ENCODE measurements at regions not wholly inside any gene's neighbourhood (a gene's known extent, or its start where the extent isn't known, plus 50 kb on each side); places are given as distances from the start of the nearest gene placed in this dataset.

DNA sequence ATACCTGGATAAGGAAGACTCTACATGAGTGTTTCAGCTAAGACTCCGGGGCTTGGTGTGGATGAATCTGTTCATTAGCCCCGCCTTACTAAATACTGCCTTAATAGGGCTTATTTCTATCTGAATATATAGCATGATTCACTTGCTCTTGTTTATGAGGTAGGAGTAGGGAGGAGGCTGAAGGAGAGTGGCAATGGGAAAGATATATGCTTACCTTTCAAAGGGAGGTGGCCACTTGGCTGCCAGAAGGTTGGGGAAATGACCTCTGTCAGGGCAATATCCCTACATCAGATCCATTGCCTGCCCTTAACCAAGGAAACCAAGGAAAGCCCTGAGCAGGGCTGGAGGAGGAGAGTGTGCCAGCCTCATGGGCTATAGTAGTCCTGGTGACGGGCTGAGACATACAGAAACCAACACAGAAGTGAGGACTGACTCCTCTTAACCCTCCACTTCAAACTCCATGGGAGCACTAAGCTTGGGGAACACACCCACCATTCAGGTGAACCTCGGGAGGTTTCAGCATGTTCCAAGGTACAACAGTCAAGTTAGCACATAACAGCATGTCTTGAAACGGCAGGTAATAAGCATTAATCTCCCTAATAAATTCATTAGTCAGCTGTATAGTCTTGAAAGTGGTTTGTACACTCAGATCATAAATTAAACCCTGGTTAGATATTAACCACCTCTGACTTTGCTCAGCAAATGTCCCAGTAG lies 80.1 kb downstream of the EOMES start:
- ChIA-PET POLR2A (interaction anchor here (0.7 kb wide), 1 partner anchor 207 kb away, joined by 5 read pairs; no protein-coding TSS in a partner anchor), CTCF (interaction anchor here (0.6 to 1.5 kb wide), 2 partner anchors 10 to 174 kb away, joined by 3 to 4 read pairs; no protein-coding TSS in a partner anchor)
- TF ChIP-seq ZBTB1 (tag by site-specific recombination; IDR thresholded peaks at IDR 0.05) (no peak), ZXDB (tag by site-specific recombination; IDR thresholded peaks at IDR 0.05) (no peak), KLF8 (tag by site-specific recombination; IDR thresholded peaks at IDR 0.05) (no peak), ZNF704 (tag by site-specific recombination; IDR thresholded peaks at IDR 0.05) (no peak), ZBTB21 (tag by site-specific recombination; IDR thresholded peaks at IDR 0.05) (no peak), KLF10 (tag by site-specific recombination; IDR thresholded peaks at IDR 0.05) (no peak), ZNF785 (tag by site-specific recombination; IDR thresholded peaks at IDR 0.05) (no peak), ZNF335 (tag by site-specific recombination; conservative IDR thresholded peaks at IDR 0.05) (no peak), ZNF510 (tag by site-specific recombination; IDR thresholded peaks at IDR 0.05; ENCODE audit: insufficient replicate concordance) (no peak)
- Histone ChIP-seq H3K27ac (ENCODE audit: extremely low read depth, low read depth, low read length) (no peak overlapping the region), H3K9me3 (ENCODE audit: control insufficient read depth, insufficient read depth, low read depth, low read length) (no peaks in the 10 kb centered on the region), H3K4me1 (ENCODE audit: control insufficient read depth, insufficient read depth, low read length) (no peaks in the 10 kb centered on the region), H3K36me3 (ENCODE audit: control insufficient read depth in 2 of 2, insufficient read depth in 1 of 2, low read length in 2 of 2) (no peaks in the 10 kb centered on the region), H3K4me3 (ENCODE audit: low read depth, low read length) (no peak overlapping the region)

- no peak overlapping the region for H3K27ac ChIP-seq (ENCODE audit: extremely low read depth, low read depth, low read length)
- no peak overlapping the region for H3K4me3 ChIP-seq (ENCODE audit: low read depth, low read length)
- H3K36me3 ChIP-seq (ENCODE audit: control insufficient read depth in 2 of 2, insufficient read depth in 1 of 2, low read length in 2 of 2), result no peaks in the 10 kb centered on the region
- ChIA-PET POLR2A (interaction anchor here (0.7 kb wide), 1 partner anchor 206 kb away, joined by 5 read pairs; no protein-coding TSS in a partner anchor), CTCF (interaction anchor here (0.6 to 0.7 kb wide), 2 partner anchors 174 to 284 kb away, joined by 4 to 5 read pairs; no protein-coding TSS in a partner anchor)
- H3K4me1 ChIP-seq (ENCODE audit: control insufficient read depth, insufficient read depth, low read length), result no peaks in the 10 kb centered on the region
- TF ChIP-seq ZNF24 (tag by site-specific recombination; IDR thresholded peaks at IDR 0.05) (no peak), KLF16 (tag by site-specific recombination; IDR thresholded peaks at IDR 0.05) (no peak), ZNF311 (tag by site-specific recombination; IDR thresholded peaks at IDR 0.05; ENCODE audit: borderline replicate concordance) (no peak), ZNF416 (tag by site-specific recombination; IDR thresholded peaks at IDR 0.05) (no peak), PRDM1 (tag by site-specific recombination; IDR thresholded peaks at IDR 0.05) (no peak), ZNF510 (tag by site-specific recombination; IDR thresholded peaks at IDR 0.05; ENCODE audit: insufficient replicate concordance) (no peak), ZNF791 (tag by site-specific recombination; IDR thresholded peaks at IDR 0.05) (no peak), ZNF624 (tag by site-specific recombination; IDR thresholded peaks at IDR 0.05) (no peak), ZNF324 (tag by site-specific recombination; IDR thresholded peaks at IDR 0.05) (no peak)
- TF ChIP-seq, protein P1, sequence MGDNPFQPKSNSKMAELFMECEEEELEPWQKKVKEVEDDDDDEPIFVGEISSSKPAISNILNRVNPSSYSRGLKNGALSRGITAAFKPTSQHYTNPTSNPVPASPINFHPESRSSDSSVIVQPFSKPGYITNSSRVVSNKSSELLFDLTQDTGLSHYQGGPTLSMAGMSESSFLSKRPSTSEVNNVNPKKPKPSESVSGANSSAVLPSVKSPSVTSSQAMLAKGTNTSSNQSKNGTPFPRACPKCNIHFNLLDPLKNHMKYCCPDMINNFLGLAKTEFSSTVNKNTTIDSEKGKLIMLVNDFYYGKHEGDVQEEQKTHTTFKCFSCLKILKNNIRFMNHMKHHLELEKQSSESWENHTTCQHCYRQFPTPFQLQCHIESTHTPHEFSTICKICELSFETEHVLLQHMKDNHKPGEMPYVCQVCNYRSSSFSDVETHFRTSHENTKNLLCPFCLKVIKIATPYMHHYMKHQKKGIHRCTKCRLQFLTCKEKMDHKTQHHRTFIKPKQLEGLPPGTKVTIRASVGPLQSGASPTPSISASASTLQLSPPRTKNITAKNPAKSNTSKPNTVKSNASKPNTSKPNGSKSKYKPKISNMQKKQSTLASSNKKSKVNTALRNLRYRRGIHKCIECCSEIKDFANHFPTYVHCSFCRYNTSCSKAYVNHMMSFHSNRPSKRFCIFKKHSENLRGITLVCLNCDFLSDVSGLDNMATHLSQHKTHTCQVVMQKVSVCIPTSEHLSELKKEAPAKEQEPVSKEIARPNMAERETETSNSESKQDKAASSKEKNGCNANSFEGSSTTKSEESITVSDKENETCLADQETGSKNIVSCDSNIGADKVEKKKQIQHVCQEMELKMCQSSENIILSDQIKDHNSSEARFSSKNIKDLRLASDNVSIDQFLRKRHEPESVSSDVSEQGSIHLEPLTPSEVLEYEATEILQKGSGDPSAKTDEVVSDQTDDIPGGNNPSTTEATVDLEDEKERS (tag by site-specific recombination; IDR thresholded peaks at IDR 0.05), result no peak
- no peaks in the 10 kb centered on the region for H3K9me3 ChIP-seq (ENCODE audit: control insufficient read depth, insufficient read depth, low read depth, low read length)
Observed at GRCh38 chr3:27641271-27641800, 80.8 kb downstream of the EOMES start.

- H3K4me1 ChIP-seq (ENCODE audit: control insufficient read depth, insufficient read depth, low read length), result no peaks in the 10 kb centered on the region
- CTCF ChIA-PET, result no interaction called here
- no peak overlapping the region for H3K4me3 ChIP-seq (ENCODE audit: low read depth, low read length)
- H3K9me3 ChIP-seq (ENCODE audit: control insufficient read depth, insufficient read depth, low read depth, low read length), result no peaks in the 10 kb centered on the region
- POLR2A ChIA-PET, result no interaction called here
- H3K36me3 ChIP-seq (ENCODE audit: control insufficient read depth in 2 of 2, insufficient read depth in 1 of 2, low read length in 2 of 2), result no peaks in the 10 kb centered on the region
- no peak overlapping the region for H3K27ac ChIP-seq (ENCODE audit: extremely low read depth, low read depth, low read length)
- no peak for TF ChIP-seq ZNF211 (tag by site-specific recombination; IDR thresholded peaks at IDR 0.05; ENCODE audit: low read depth)
- no peak for TF ChIP-seq ZNF416 (tag by site-specific recombination; IDR thresholded peaks at IDR 0.05)
- no peak for TF ChIP-seq ZNF645 (tag by site-specific recombination; IDR thresholded peaks at IDR 0.05)
- no peak for TF ChIP-seq RBAK (tag by site-specific recombination; IDR thresholded peaks at IDR 0.05)
- TF ChIP-seq ZNF521 (tag by site-specific recombination; IDR thresholded peaks at IDR 0.05), result no peak
- TF ChIP-seq ZNF19 (tag by site-specific recombination; IDR thresholded peaks at IDR 0.05; ENCODE audit: low read depth), result no peak
- no peak for TF ChIP-seq EGR2 (tag by site-specific recombination; IDR thresholded peaks at IDR 0.05; ENCODE audit: low read depth)
Observed at GRCh38 chr3:27639271-27639670, 82.9 kb downstream of the EOMES start.

Data from HEK293 (cell line).